Activated T-cell treated with anti-CD3 and anti-CD28 coated beads, Interleukin-2, amount 50 U/mL, for 4 hours (primary cell): ENCODE measurements at regions not wholly inside any gene's neighbourhood (a gene's known extent, or its start where the extent isn't known, plus 50 kb on each side); places are given as distances from the start of the nearest gene placed in this dataset.

Source experiments
- ATAC-seq, 2 donors: fragments of 200-7000 bp; cut with Tn5 transposase; one replicate each; pipeline ENCODE4 v1.10.0; 2021
- DNase-seq: peaks from one replicate; pipeline ENCODE4 v3.0.0-alpha.2; 2020
- H3K27me3 Mint-ChIP-seq: one replicate; pipeline ENCODE4 v1.8.0; 2021; ENCODE audit warnings: low read depth, mixed read lengths
- H3K36me3 Mint-ChIP-seq: one replicate; pipeline ENCODE4 v1.8.0; 2022; ENCODE audit warnings: mixed read lengths; ENCODE audit not compliant: insufficient read depth
- H3K4me1 Mint-ChIP-seq: one replicate; pipeline ENCODE4 v1.8.0; 2021; ENCODE audit warnings: low read depth, mixed read lengths
- H3K4me3 Mint-ChIP-seq: one replicate; pipeline ENCODE4 v1.8.0; 2021; ENCODE audit warnings: mild to moderate bottlenecking, moderate library complexity, mixed read lengths
- H3K9me3 Mint-ChIP-seq: one replicate; pipeline ENCODE4 v1.8.0; 2021; ENCODE audit warnings: mixed read lengths

DNA sequence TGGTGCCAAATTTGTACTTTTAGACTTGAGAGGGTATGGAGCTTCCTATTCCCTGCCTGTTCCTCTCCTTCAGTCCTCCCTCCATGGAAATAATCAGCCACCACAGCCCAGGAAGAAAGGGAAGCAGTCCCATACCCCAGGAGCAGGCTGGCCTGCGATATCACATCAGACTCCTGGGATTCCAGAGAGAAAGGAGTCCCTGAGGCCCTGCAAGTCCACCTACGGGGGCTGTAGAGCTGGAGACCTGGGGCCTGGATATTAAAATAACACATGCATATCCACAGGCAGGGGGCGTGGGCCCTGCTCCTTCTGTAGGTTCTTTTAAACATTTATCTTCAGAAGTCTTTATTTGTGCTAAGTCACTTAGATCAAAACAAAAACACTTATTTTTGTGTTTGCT, 117.2 kb downstream of the TMEM174 start:
- H3K9me3 Mint-ChIP-seq = peaks cover 3% of the 10 kb centered on the region
- no peaks in the 10 kb centered on the region for H3K4me1 Mint-ChIP-seq
- H3K4me3 Mint-ChIP-seq = no peak overlapping the region
- DNase-seq (no peak), ATAC-seq (no peak)
- H3K36me3 Mint-ChIP-seq = peaks cover 1% of the 10 kb centered on the region
- peaks cover 57% of the 10 kb centered on the region for H3K27me3 Mint-ChIP-seq

DNA sequence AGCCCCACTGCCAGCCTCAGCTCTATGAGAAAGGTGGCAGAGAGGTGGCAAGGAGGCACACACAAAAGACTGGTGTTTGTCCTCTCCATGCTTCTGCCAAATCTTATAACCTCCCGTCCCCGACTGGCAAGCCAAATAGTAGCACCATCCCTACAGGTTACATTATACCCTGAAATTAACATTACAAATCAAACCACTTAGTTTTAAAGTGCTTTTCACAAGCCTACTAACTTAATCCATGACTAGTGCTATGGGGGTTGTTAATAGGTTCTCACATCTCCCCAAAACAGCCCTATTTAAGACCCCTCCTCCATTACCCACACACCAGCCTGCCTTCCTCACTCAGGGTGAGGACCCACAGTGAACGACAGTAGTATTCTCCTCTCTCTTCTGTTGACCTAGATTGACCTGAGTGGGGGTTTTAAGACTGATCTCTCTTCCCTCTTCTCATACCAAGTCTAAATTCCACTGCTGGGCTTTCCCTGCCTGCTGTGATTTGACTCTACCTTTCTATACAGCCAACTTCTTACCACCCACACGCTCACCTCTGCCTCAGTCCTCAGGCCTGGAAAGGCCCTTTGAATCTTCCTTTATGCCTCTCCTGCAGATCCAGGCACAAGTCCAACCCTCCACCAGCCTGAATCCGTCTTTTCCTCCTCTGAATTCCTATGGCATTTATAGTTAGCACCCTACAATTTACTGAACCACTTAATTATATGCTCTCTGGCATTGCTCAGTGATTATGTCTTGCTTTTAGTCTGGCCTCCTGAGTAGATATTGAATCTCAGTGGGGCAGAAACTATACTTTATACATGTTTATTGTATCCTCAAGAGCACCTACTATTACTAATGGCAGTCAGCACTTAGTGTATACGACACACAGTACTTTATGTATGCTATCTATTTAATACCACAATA, 116.1 kb downstream of the TMEM174 start:
- Mint-ChIP-seq H3K4me1 (no peaks in the 10 kb centered on the region), H3K36me3 (peaks cover under 1% of the 10 kb centered on the region), H3K4me3 (no peak overlapping the region), H3K9me3 (peaks cover 3% of the 10 kb centered on the region), H3K27me3 (peaks cover 54% of the 10 kb centered on the region)
- ATAC-seq (no peak), DNase-seq (no peak)

GRCh38 chr5:73286896-73287295, 113.9 kb downstream of the TMEM174 start:
- H3K4me3 Mint-ChIP-seq = no peak overlapping the region
- peaks cover 51% of the 10 kb centered on the region for H3K27me3 Mint-ChIP-seq
- DNase-seq (no peak), ATAC-seq (no peak)
- H3K9me3 Mint-ChIP-seq = peaks cover 3% of the 10 kb centered on the region
- no peaks in the 10 kb centered on the region for H3K36me3 Mint-ChIP-seq
- no peaks in the 10 kb centered on the region for H3K4me1 Mint-ChIP-seq

DNA sequence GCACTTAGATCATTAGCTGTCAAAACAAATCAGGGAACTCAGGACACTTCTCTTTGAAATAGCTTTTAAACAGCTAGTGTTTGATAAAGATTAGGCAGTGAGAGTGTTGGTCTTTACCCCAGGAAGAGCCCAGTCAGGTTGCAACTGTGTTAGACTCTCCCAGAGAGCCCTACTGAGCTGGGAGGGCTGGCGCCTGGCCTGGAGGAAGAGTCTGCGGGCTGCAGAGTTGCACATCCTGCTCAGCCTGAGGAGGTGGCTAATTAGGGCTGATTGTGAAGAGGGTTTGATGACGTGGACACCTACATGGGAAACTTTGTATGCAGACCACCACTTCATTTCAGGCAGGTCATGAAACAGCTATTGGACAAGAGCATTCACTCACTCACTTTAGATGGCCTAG, 112.0 kb downstream of the TMEM174 start:
- H3K9me3 Mint-ChIP-seq = peaks cover 3% of the 10 kb centered on the region
- H3K4me1 Mint-ChIP-seq = no peaks in the 10 kb centered on the region
- ATAC-seq (no peak), DNase-seq (no peak)
- H3K36me3 Mint-ChIP-seq = no peaks in the 10 kb centered on the region
- H3K27me3 Mint-ChIP-seq = peaks cover 41% of the 10 kb centered on the region
- no peak overlapping the region for H3K4me3 Mint-ChIP-seq

DNA sequence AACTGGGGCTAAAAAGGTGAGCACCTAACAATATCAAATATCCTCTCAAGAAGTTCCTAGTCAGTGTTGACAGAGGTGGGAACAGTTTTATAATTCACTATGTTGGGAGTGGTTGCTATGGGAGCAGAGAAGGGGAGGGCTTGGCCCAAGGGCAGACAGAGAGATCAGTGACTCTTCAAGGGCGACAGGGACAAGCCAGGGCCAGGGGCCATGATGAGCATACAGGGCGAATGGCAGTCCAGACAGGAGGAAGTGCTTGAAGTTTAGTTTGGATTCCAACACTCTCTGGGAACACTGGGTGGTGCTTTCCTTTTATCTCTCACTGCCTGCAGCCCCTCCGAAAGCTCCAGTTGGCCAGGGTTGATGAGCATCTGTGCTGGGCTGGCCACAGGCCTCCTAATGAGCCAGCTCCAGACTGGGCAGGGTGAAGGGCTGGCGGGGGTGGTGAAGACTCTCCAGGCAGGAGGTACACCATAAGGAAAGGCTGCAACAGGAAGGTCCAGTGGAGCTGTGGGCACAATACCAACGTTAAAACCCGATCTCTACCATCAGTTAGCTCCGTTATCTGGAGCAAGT, 111.3 kb downstream of the TMEM174 start:
- Mint-ChIP-seq H3K4me1 (no peaks in the 10 kb centered on the region), H3K9me3 (peaks cover 3% of the 10 kb centered on the region), H3K4me3 (no peak overlapping the region), H3K27me3 (peaks cover 44% of the 10 kb centered on the region), H3K36me3 (no peaks in the 10 kb centered on the region)
- DNase-seq (no peak), ATAC-seq (no peak)

- DNase-seq (no peak), ATAC-seq (no peak)
- Mint-ChIP-seq H3K4me1 (no peaks in the 10 kb centered on the region), H3K9me3 (peaks cover 3% of the 10 kb centered on the region), H3K4me3 (no peak overlapping the region), H3K36me3 (no peaks in the 10 kb centered on the region), H3K27me3 (peaks cover 42% of the 10 kb centered on the region)
Measured at GRCh38 chr5:73282923-73283322, 109.9 kb downstream of the TMEM174 start.

GRCh38 chr5:73282383-73282782, 109.4 kb downstream of the TMEM174 start:
- DNase-seq (no peak), ATAC-seq (no peak)
- no peaks in the 10 kb centered on the region for H3K4me1 Mint-ChIP-seq
- no peak overlapping the region for H3K4me3 Mint-ChIP-seq
- H3K27me3 Mint-ChIP-seq = peaks cover 48% of the 10 kb centered on the region
- H3K36me3 Mint-ChIP-seq = no peaks in the 10 kb centered on the region
- peaks cover 3% of the 10 kb centered on the region for H3K9me3 Mint-ChIP-seq

DNA sequence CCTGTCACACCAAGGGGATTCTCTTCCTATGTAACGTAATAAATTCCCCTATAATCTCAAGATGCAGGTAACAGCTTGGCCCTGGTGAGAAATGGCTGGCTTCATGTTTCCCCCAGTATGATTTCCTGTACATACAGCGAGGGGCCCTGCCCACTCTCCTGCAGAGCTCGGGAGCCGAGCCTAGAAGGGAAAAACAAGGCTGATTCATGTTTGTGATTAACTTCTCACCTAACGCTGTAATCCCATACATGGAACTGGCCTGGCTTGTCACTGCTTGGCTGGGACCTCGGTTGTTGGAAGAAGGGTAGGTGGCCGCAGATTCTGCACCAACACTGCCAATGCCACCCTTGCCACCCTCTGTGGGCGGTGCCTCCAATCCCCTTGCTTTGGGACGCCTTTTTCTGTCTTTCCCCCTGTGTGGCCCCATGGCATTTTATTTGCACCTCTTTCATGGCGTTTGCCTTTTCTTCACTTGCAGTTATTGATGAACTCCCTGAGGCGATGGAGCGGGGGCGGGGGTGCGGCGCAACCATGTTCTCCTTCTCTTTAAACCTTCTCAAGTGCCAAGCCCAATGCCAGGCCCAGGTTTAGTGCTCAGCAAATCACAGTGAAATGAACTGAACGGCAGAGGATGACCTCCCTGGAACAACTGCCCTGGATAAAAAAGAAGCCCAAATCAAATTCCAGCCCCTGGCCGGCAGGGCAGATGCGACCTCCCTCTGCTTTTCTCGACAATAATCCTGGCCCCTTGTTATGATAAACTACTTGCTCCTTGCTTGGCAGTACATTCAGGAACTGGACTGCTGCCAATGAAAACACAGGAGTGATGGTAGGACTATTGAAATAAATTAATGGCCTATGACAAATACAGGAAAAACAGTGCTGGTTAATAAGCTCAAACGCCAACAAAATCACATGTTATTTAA, 108.1 kb downstream of the TMEM174 start:
- no peaks in the 10 kb centered on the region for H3K9me3 Mint-ChIP-seq
- peaks cover 51% of the 10 kb centered on the region for H3K27me3 Mint-ChIP-seq
- H3K4me1 Mint-ChIP-seq = no peaks in the 10 kb centered on the region
- H3K36me3 Mint-ChIP-seq = no peaks in the 10 kb centered on the region
- H3K4me3 Mint-ChIP-seq = no peak overlapping the region
- no peak for DNase-seq
- ATAC-seq = no peak

- Mint-ChIP-seq H3K4me3 (no peak overlapping the region), H3K9me3 (no peaks in the 10 kb centered on the region), H3K36me3 (no peaks in the 10 kb centered on the region), H3K4me1 (no peaks in the 10 kb centered on the region), H3K27me3 (peaks cover 51% of the 10 kb centered on the region)
- ATAC-seq (no peak), DNase-seq (no peak)
Measured at GRCh38 chr5:73280386-73280785, 107.4 kb downstream of the TMEM174 start.

GRCh38 chr5:73279805-73280204, 106.8 kb downstream of the TMEM174 start:
- ATAC-seq (no peak), DNase-seq (no peak)
- Mint-ChIP-seq H3K4me1 (no peaks in the 10 kb centered on the region), H3K9me3 (no peaks in the 10 kb centered on the region), H3K27me3 (peaks cover 53% of the 10 kb centered on the region), H3K36me3 (no peaks in the 10 kb centered on the region), H3K4me3 (no peak overlapping the region)

DNA sequence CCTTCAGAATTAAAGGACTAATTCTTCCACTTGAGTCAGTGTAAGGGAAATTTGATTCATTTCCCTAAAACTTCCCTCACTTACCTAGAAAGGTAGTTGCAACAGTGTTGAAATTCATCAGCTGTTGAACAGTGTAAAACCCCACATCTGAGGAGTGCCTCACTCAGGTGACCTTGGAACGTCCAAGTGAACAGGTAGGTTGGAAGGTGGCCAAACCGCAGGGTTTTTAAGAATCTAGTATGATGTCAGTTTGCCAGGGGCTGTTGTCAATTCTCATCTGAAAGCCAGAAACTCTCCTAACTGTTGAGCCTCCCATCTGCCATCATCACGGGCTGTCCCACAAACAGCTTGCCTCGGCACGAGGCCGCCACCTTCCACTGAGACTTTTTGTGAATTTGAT, 105.7 kb downstream of the TMEM174 start:
- DNase-seq = no peak
- Mint-ChIP-seq H3K9me3 (no peaks in the 10 kb centered on the region), H3K4me3 (no peak overlapping the region), H3K4me1 (no peaks in the 10 kb centered on the region), H3K27me3 (peaks cover 49% of the 10 kb centered on the region), H3K36me3 (no peaks in the 10 kb centered on the region)
- ATAC-seq = no peak

DNA sequence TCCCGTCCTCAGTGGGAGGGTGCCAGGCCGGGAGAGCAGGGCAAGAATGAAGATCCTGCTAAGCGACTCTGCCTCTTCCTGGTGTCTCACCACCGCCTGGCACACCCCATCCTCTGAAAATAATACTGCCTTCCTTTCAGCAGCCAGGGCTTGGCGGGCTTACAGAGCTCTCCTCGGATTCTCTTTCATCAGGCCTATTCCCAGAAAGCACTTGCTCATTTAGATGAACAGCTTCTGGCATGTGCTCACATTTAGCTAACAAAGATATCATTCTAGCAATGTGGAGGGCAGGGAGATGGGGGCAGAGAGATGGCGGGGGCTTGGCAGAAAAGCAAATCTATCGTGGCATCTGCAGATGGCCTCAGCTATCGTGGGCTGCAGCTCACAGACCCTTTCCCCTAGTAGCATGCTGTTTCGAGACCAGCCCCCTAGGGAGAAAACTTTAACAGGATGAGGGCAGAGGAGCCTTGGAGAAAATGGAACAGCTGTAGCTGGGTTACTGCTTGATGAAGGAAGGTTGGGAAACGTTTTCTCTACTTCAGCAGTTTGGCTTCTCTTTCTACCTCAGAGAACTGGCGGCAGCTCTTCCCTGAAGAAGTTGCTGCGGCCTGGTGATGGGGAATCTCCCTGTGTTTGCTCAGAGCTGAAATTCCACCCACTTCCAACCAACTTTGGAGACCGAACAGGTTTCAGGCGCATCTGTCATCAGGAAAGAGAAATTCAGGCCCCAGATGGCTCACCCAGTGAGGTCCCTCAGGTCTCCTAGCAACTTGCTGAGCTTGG, 102.1 kb downstream of the TMEM174 start:
- Mint-ChIP-seq H3K36me3 (no peaks in the 10 kb centered on the region), H3K9me3 (no peaks in the 10 kb centered on the region), H3K4me1 (no peaks in the 10 kb centered on the region), H3K4me3 (no peak overlapping the region), H3K27me3 (peaks cover 50% of the 10 kb centered on the region)
- ATAC-seq (no peak), DNase-seq (no peak)

- H3K27me3 Mint-ChIP-seq = peaks cover 47% of the 10 kb centered on the region
- no peak for ATAC-seq
- no peak overlapping the region for H3K4me3 Mint-ChIP-seq
- H3K4me1 Mint-ChIP-seq = no peaks in the 10 kb centered on the region
- H3K36me3 Mint-ChIP-seq = no peaks in the 10 kb centered on the region
- no peaks in the 10 kb centered on the region for H3K9me3 Mint-ChIP-seq
- DNase-seq = no peak
Measured at GRCh38 chr5:73274121-73274520, 101.1 kb downstream of the TMEM174 start.
